ENCODE measurements at regions not wholly inside any gene's neighbourhood (a gene's known extent, or its start where the extent isn't known, plus 50 kb on each side); places are given as distances from the start of the nearest gene placed in this dataset.

DNA sequence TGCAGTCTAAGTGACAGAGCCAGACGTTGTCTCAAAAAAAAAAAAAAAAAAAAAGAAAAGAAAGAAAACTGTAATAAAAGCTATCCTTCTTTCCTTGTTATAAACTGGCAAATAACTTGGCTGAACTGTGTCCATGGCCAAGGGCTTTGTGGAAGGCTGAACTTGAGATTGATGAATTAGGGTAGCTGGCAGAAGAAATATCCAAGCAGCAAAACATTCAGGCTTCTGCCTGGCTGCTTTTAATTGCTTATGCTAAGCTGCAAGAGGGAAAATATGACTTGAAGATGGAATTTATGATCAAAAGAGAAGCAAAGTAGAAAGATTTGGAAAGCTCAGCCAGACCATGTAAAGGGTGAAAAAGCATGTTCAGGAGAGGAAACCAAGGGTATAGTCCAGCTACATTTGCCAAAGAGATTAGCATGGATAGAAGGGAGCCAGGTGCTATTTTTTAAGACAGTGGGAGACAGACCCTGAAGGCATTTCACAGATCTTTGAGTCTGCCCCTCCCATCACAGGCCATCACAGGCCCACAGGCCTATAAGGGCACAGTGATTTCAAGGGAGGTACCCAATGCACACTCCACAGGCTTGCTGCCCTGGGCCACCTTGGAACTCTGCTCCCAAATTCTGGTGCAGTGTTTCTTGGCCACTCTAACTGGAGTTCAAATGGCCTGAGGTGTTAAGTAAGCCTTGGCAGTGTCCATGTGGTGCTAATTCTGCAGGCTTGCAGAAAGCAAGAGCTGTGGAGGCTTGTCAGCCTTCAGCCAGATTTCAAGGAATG lies 226.0 kb downstream of the AEBP2 start:
- Histone ChIP-seq H3K27me3 (ENCODE audit: control insufficient read depth, insufficient read depth, low read length) (no peaks in the 10 kb centered on the region), H3K4me3 (ENCODE audit: insufficient read depth, low read depth, low read length) (no peak overlapping the region), H3K14ac (replicated peaks; ENCODE audit: low read depth, low read length) (no peak overlapping the region), H3K36me3 (ENCODE audit: control insufficient read depth, insufficient read depth, low read length) (no peaks in the 10 kb centered on the region), H3K4ac (ENCODE audit: low read depth, low read length) (no peak overlapping the region), H4K8ac (ENCODE audit: low read depth in 2 of 2, low read length in 2 of 2) (no peak overlapping the region), H3K23ac (ENCODE audit: low read depth, low read length) (no peak overlapping the region), H2BK5ac (ENCODE audit: low read depth, low read length, poor library complexity, severe bottlenecking) (no peak overlapping the region), H4K20me1 (ENCODE audit: insufficient read depth, low read length) (no peaks in the 10 kb centered on the region), H2AFZ (replicated peaks; ENCODE audit: low read length, poor library complexity) (no peak overlapping the region), H2BK120ac (ENCODE audit: low read depth, low read length) (no peak overlapping the region), H2BK20ac (ENCODE audit: low read depth, low read length) (no peak overlapping the region), H2AK9ac (replicated peaks; ENCODE audit: low read depth, low read length, poor library complexity) (peak overlapping the region; percentile 9), H3K9me3 (ENCODE audit: control insufficient read depth, insufficient read depth, low read length) (no peaks in the 10 kb centered on the region), H4K91ac (ENCODE audit: insufficient read depth, low read depth, low read length) (no peak overlapping the region), H3K4me2 (ENCODE audit: low read depth, low read length) (no peak overlapping the region), H3K27ac (ENCODE audit: insufficient read depth, low read length) (peak overlapping the region; percentile 28; the same call in 1 of the 2 replicates), H3K79me1 (ENCODE audit: low read depth in 1 of 2, low read length in 2 of 2) (no peaks in the 10 kb centered on the region), H3K56ac (ENCODE audit: extremely low read depth, insufficient read depth, low read length) (no peak overlapping the region), H2BK15ac (ENCODE audit: low read depth, low read length) (no peak overlapping the region), H2AK5ac (ENCODE audit: low read depth, low read length) (no peak overlapping the region), H3K9me1 (ENCODE audit: insufficient read depth, low read length) (no peaks in the 10 kb centered on the region), H3K18ac (ENCODE audit: low read depth, low read length) (no peak overlapping the region; the same call in 1 of the 2 replicates), H3K9ac (ENCODE audit: low read depth, low read length) (no peak overlapping the region; the same call in 1 of the 2 replicates), H4K5ac (ENCODE audit: low read depth, low read length) (peak overlapping the region; percentile 28), H3K4me1 (ENCODE audit: control insufficient read depth, insufficient read depth, low read length) (0 out of 2 replicates have a peak, but pooled peaks cover 1% of the 10 kb centered on the region)
- CTCF ChIA-PET, result no interaction called here
- BruUV-seq (replicated peaks), result no TSS peak
- in situ Hi-C loops (cut with MboI; ENCODE audit: low sequenced_read_pairs) (no loop called here), dilution Hi-C loops (cut with HindIII; ENCODE audit: low sequenced_read_pairs, unreplicated experiment) (no loop called here), intact Hi-C loops (cut with micrococcal nuclease) (no loop called here)
- TF ChIP-seq RCOR1 (IDR thresholded peaks at IDR 0.05; ENCODE audit: insufficient replicate concordance, low read length) (no peak), RAD21 (IDR thresholded peaks at IDR 0.05; ENCODE audit: low read length) (no peak), RFX5 (IDR thresholded peaks at IDR 0.05; ENCODE audit: low read depth, low read length) (no peak), NFE2L2 (IDR thresholded peaks at IDR 0.05; ENCODE audit: low read depth, low read length) (no peak), FOS (IDR thresholded peaks at IDR 0.05; ENCODE audit: low read depth, low read length) (no peak), MXI1 (IDR thresholded peaks at IDR 0.05; ENCODE audit: borderline replicate concordance, low read depth, low read length) (no peak)
- TF ChIP-seq, protein P1, sequence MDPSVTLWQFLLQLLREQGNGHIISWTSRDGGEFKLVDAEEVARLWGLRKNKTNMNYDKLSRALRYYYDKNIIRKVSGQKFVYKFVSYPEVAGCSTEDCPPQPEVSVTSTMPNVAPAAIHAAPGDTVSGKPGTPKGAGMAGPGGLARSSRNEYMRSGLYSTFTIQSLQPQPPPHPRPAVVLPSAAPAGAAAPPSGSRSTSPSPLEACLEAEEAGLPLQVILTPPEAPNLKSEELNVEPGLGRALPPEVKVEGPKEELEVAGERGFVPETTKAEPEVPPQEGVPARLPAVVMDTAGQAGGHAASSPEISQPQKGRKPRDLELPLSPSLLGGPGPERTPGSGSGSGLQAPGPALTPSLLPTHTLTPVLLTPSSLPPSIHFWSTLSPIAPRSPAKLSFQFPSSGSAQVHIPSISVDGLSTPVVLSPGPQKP (IDR thresholded peaks at IDR 0.05; ENCODE audit: borderline replicate concordance, low read depth, low read length), result no peak
- WGBS, 2 experiments (ENCODE audit: extremely low coverage in 2 of 2, insufficient read length in 1 of 2), result no CpG with 5 or more reads among the region's 1 CpG
- DNase-seq (no peak), ATAC-seq (ENCODE audit: low read depth) (no peak)
- POLR2A ChIA-PET (ENCODE audit: unreplicated experiment), result no interaction called here
